HUES64 (cell line): ENCODE measurements at regions not wholly inside any gene's neighbourhood (a gene's known extent, or its start where the extent isn't known, plus 50 kb on each side); places are given as distances from the start of the nearest gene placed in this dataset.

Source experiments
- H3K27ac ChIP-seq: 2 replicates; pipeline ENCODE4 v1.7.0; 2013; ENCODE audit warnings: low read depth, low read length, inconsistent platforms
- H3K27me3 ChIP-seq: 2 replicates; pipeline ENCODE4 v1.6.1; 2013; ENCODE audit warnings: mild to moderate bottlenecking, low read length; ENCODE audit not compliant: insufficient read depth
- H3K36me3 ChIP-seq: 2 replicates; pipeline ENCODE4 v1.6.1; 2013; ENCODE audit warnings: mild to moderate bottlenecking, low read length; ENCODE audit not compliant: insufficient read depth
- H3K4me1 ChIP-seq: 2 replicates; pipeline ENCODE4 v1.6.1; 2013; ENCODE audit warnings: mild to moderate bottlenecking, low read length, moderate library complexity; ENCODE audit not compliant: insufficient read depth
- H3K4me3 ChIP-seq: 2 replicates; pipeline ENCODE4 v1.5.1; 2013; ENCODE audit warnings: mild to moderate bottlenecking, low read length, moderate library complexity
- H3K9ac ChIP-seq: 2 replicates; pipeline ENCODE4 v1.6.1; 2013; ENCODE audit warnings: mild to moderate bottlenecking, low read depth, low read length
- H3K9me3 ChIP-seq: 2 replicates; pipeline ENCODE4 v1.6.1; 2013; ENCODE audit warnings: low read depth, low read length; ENCODE audit not compliant: insufficient read depth
- WGBS: fragments of 150-250, 120-280 bp; methylation state at CpG from one replicate; pipeline ENCODE4 v1.1.7; 2013; ENCODE audit warnings: missing lambda C conversion rate; 5-methylcytosine and 5-hydroxymethylcytosine counted together

DNA sequence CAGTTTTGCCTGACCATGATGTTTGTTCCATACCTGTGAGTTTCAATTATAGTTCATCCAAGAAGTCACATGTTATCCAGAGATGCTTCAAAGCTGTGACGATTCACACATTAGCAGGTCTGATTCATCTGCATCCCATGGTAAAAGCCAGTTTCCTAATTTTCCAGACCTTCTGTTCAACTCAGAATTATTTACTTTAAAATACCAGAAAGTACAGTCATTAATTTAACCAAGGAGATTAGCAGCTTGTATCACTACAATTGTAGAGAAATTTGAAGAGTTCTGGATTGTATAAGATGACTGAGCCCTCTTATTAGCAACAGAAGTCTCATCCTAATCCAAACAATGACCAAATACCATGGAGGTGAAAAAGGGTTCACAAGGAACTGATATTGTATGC, 76.1 kb upstream of the THBS1 start:
- Histone ChIP-seq H3K36me3 (no peaks in the 10 kb centered on the region), H3K9ac (no peak overlapping the region), H3K9me3 (no peaks in the 10 kb centered on the region), H3K27me3 (no peaks in the 10 kb centered on the region), H3K4me1 (no peaks in the 10 kb centered on the region), H3K27ac (no peak overlapping the region), H3K4me3 (no peak overlapping the region)
- 92% methylated on average over 1 of the region's 1 CpG for WGBS

DNA sequence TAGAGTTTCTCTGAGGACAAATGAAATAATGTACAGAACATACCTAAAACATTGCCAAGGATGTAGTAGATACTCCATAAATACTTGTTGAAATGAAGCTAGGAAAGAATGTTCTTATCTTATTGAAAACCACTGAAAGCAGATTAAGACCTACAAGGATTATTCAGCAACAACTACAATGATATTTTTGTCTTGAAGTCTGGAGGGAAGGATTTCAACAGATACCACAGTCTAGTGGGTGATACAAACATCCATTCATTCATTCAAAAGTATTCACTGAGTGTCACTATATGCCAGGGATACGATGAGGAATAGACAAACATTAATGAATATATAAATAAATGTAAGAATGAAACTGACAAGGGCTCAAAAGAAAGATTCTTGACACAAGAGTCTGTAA, 74.7 kb upstream of the THBS1 start:
- Histone ChIP-seq H3K27ac (no peak overlapping the region), H3K9ac (no peak overlapping the region), H3K4me3 (no peak overlapping the region), H3K27me3 (no peaks in the 10 kb centered on the region), H3K36me3 (no peaks in the 10 kb centered on the region), H3K4me1 (no peaks in the 10 kb centered on the region), H3K9me3 (no peaks in the 10 kb centered on the region)
- WGBS, result no CpG with 5 or more reads among the region's 1 CpG

DNA sequence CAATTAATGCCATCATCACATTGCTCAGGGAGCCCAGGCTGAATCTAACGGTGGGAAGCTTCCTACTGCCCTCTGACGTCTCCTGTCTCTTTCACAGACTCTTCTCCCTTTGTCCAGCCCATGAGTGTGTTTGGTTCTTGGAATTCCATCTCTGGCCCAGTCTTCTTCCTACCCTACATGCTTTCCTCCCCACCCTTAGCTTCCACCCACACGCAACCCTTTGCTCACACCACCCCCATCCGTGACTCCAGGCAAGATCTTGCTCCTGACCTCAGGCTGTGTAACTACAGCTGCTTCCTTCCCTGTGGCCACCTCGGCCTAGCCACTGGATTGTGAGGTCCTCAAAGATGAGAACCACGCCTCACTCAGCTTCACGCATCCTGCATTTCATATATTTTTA, 72.3 kb upstream of the THBS1 start:
- no peak overlapping the region for H3K4me3 ChIP-seq
- no peaks in the 10 kb centered on the region for H3K4me1 ChIP-seq
- H3K36me3 ChIP-seq, result no peaks in the 10 kb centered on the region
- H3K27ac ChIP-seq, result no peak overlapping the region
- no peaks in the 10 kb centered on the region for H3K27me3 ChIP-seq
- H3K9me3 ChIP-seq, result no peaks in the 10 kb centered on the region
- H3K9ac ChIP-seq, result no peak overlapping the region
- 90% methylated on average over 5 of the region's 7 CpGs for WGBS

DNA sequence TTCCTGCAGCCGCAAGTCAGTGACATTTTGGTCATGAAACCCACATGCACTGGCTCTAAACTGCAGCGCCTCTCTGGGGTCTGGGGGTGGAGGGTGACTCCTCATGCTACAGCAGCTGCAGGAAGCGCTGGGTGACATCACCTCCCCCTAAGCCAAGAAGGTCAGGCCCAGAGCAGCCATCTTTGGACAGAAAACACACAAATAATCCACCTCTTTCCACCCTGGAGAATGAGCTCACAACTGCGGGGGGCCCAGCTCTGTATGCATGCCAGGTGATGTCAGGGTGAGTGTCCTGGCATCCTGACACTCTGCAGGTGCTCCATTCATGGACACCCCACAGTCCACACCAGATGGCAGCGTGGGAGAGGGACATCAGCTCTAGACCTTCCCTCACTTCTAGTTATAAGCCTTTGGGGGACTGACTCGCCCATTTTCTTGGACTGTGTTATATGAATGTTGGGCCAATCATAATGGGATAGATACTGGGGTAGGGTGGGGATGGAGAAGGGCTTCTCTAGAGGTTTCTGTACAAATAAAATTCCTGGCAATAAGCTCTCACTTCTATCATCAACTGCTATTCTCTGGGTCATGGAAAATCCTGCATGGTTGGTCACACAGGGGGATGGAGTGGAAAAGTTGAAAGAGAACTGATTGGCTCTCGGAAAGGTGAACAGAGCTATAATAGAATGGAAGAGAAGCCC, 70.7 kb upstream of the THBS1 start:
- Histone ChIP-seq H3K27me3 (no peaks in the 10 kb centered on the region), H3K4me3 (no peak overlapping the region), H3K9ac (no peak overlapping the region), H3K4me1 (no peaks in the 10 kb centered on the region), H3K9me3 (no peaks in the 10 kb centered on the region), H3K27ac (no peak overlapping the region), H3K36me3 (no peaks in the 10 kb centered on the region)
- WGBS, result 93% methylated on average over 7 of the region's 7 CpGs

DNA sequence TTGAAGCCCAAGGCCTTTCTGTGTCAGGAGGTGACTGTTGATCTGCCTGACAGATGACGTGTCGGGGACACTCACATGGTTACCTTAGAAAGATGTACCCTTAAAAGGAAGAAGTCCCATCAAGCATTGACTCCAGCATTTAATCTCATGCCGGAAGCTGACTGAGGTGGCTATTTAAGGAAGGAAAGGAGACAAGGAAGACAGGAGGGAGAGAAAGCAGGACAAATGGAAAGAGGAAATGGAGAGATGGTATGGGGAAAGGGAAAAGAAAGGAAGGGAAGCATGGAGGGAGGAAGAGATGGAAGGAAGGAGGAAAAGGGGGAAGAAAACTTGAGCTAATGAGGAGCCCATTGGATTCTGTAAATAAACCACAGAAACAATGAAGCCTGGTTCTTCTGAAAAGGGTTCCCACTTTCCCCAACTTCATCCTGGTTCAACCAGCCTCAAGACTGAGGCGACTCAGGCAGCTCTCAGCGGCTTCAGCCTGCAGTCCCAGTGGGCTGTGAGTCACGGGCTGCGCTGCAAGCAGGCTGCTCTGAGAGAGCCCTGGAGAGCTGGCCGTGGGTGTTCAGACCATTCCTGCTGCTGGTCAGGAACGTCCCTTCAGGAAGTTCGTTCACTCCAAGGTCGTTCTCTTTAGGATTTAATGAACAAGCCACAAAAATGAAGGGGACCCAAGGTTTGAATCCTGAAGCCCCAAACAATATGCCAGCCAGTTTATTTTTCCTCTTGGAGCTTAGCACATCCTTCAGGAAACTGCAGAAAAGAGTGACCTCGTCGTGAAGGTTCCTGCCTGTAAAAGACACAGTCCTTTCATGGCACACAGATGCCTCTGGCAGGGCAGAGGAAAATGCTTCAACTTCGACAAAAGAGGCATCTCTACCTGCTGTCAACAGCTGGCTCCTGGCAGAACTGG, 69.6 kb upstream of the THBS1 start:
- Histone ChIP-seq H3K27ac (no peak overlapping the region), H3K4me3 (no peak overlapping the region), H3K9ac (no peak overlapping the region), H3K4me1 (no peaks in the 10 kb centered on the region), H3K9me3 (no peaks in the 10 kb centered on the region), H3K27me3 (no peaks in the 10 kb centered on the region), H3K36me3 (no peaks in the 10 kb centered on the region)
- 81% methylated on average over 14 of the region's 14 CpGs for WGBS

DNA sequence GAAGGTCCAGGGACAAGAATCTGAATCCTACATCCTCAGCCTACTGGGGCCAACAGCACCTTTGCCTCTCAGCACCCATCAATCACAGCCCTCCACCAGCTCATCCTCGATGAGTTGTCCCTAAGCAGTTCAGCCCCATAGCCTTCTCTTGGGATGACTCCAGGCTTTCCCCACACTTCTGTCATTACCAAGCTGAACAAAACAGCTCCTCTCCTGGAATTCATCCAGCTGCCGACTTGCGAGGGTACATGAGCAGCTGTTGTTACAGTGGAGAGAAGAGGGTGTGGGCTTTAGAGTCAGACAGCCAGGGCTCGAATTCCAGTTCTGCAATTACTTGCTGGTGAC, 69.0 kb upstream of the THBS1 start:
- H3K4me3 ChIP-seq, result no peak overlapping the region
- H3K27me3 ChIP-seq, result no peaks in the 10 kb centered on the region
- no peaks in the 10 kb centered on the region for H3K4me1 ChIP-seq
- no peak overlapping the region for H3K9ac ChIP-seq
- WGBS, result 88% methylated on average over 4 of the region's 4 CpGs
- no peaks in the 10 kb centered on the region for H3K9me3 ChIP-seq
- H3K36me3 ChIP-seq, result no peaks in the 10 kb centered on the region
- H3K27ac ChIP-seq, result no peak overlapping the region

DNA sequence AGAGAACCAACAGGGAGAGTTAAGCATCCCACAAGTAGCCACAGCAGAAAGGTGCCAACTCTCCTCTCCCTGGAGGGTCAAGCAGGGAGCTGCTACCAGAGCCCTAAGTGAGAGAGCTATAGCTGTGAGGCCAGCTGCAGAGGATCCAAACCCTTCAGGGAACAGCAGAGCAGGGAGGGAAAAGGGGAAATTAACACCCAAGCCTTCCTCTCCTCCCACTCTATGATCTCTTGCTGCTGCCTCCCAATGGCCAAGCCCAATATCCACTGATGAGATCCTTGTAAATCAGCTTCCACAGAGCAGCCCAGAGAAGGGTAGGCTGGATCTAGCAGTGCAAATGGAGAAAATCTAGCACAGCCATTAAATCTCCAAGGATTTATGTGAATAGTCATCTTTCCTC, 68.2 kb upstream of the THBS1 start:
- Histone ChIP-seq H3K27me3 (no peaks in the 10 kb centered on the region), H3K9ac (no peak overlapping the region), H3K36me3 (no peaks in the 10 kb centered on the region)

DNA sequence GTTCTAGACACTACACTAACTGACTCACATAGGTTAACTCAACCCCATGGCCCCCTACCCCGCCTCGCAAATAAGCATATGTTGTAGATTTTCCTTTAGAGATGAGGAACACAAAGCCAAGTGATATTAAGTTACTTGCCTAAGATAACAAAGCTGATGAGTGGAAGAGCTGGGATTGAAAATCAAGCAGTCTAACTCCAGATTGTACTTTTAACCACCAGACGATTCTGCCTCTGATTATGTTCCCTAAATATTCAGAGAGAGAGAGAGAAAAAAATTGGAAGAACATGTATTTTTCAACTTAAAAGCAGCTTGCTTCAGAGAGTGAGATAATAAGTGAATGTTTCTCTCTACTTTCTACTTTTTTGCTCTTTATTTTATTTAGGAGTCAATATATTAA, 66.9 kb upstream of the THBS1 start:
- Histone ChIP-seq H3K36me3 (no peaks in the 10 kb centered on the region), H3K9ac (no peak overlapping the region), H3K27ac (no peak overlapping the region), H3K9me3 (no peaks in the 10 kb centered on the region), H3K4me3 (no peak overlapping the region), H3K27me3 (no peaks in the 10 kb centered on the region), H3K4me1 (no peaks in the 10 kb centered on the region)
- 87% methylated on average over 3 of the region's 3 CpGs for WGBS

More for the DNA sequence above, 68.2 kb upstream of the THBS1 start:
- H3K4me1 ChIP-seq, result no peaks in the 10 kb centered on the region
- no peak overlapping the region for H3K27ac ChIP-seq
- H3K9me3 ChIP-seq, result no peaks in the 10 kb centered on the region
- H3K4me3 ChIP-seq, result no peak overlapping the region

DNA sequence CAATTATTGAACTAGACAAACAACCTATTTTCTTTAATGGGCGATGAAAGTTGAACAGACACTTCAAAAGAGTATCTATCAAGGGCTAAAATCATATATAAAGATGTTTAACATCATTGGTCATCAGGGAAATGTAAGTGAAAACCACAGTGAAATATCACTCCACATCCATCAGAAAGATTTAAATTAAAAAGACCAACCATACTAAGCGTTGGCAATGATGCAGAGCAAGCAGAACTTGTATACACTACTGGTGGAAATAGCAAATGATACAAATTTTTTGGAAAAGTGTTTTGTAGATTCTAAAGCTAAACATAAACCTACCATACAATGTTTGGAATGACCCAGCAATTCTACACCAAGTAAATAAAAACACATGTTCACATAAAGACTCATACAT, 65.9 kb upstream of the THBS1 start:
- Histone ChIP-seq H3K9me3 (no peaks in the 10 kb centered on the region), H3K27me3 (no peaks in the 10 kb centered on the region), H3K27ac (no peak overlapping the region), H3K4me1 (no peaks in the 10 kb centered on the region), H3K36me3 (no peaks in the 10 kb centered on the region), H3K9ac (no peak overlapping the region), H3K4me3 (no peak overlapping the region)
- WGBS, result 95% methylated on average over 2 of the region's 2 CpGs

DNA sequence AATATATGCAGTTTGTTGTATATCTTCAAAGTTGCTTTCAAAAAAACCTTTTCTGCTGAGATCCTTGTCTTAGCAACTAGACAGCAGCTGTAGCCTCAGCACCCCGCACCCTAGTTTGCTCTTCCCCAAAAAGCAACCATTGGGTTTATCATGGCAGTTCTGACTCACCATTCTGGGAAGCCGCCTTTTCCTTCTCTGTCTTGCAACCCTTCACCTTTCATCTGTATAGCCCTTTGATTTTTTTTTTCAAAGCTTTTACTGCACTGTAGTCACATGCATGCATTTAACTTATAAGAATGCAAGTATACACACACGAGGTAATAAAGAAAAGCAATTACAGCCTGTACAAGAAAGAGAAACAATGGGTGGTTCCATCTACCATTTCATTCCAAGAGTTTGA, 65.1 kb upstream of the THBS1 start:
- Histone ChIP-seq H3K4me1 (no peaks in the 10 kb centered on the region), H3K9ac (no peak overlapping the region), H3K36me3 (no peaks in the 10 kb centered on the region), H3K27ac (no peak overlapping the region), H3K27me3 (no peaks in the 10 kb centered on the region), H3K9me3 (no peaks in the 10 kb centered on the region), H3K4me3 (no peak overlapping the region)
- WGBS, result 85% methylated on average over 3 of the region's 3 CpGs

DNA sequence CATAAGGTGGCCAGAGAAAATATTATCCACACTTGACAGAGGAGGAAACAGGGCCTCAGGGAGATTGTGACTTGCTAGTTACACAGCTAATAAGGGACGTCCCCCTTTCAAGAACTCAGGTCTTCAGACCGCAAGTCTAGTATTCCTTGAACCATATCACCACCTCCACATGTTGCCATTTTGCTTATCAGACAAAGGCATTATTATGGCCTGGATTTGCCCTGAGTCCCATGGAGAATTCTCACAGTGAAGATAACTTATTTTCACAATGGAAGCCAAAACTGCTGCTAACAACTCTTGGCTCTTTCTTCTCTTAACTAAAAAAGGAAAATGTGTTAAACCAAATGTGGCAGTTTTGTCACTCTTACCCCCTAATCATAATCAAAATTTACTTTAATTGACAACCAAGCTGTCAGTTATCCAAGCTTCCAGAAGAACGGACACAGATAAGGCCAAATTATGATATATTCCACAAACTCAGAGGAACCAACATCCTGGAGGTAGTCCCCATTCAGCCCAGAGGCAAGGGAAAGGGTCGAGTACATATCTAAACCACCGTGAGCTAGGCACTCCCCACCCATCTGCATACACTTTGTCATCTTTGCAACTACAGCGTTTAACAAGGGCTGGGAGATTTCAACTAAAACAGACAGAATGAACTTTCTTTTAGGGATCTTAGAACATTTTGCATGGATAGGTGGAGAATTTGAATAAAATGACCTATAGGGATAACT, 63.6 kb upstream of the THBS1 start:
- no peaks in the 10 kb centered on the region for H3K4me1 ChIP-seq
- no peak overlapping the region for H3K4me3 ChIP-seq
- H3K36me3 ChIP-seq, result no peaks in the 10 kb centered on the region
- no peaks in the 10 kb centered on the region for H3K27me3 ChIP-seq
- no peak overlapping the region for H3K9ac ChIP-seq
- H3K27ac ChIP-seq, result no peak overlapping the region
- WGBS, result 86% methylated on average over 6 of the region's 6 CpGs
- H3K9me3 ChIP-seq, result no peaks in the 10 kb centered on the region
